GM23338 (cell line): ENCODE measurements at regions not wholly inside any gene's neighbourhood (a gene's known extent, or its start where the extent isn't known, plus 50 kb on each side); places are given as distances from the start of the nearest gene placed in this dataset.
A peak's percentile ranks its signal among the peaks of the same experiment; 100 is the strongest.

Source experiments
- ATAC-seq: fragments of 200-7000 bp; cut with Tn5 transposase; 3 replicates; pipeline ENCODE4 v1.9.1; 2020
- DNase-seq: peaks from one replicate; pipeline ENCODE4 v3.0.0-alpha.2; 2015; ENCODE audit warnings: low spot score
- H2AFZ ChIP-seq: fragments of 200-600 bp; sonication (generic); 2 replicates; pipeline ENCODE4 v1.8.0; 2016; ENCODE audit warnings: antibody characterized with exemption, mild to moderate bottlenecking, moderate library complexity
- H3F3A ChIP-seq: fragments of 200-600 bp; sonication (generic); replicated peaks from 2 replicates; pipeline ENCODE4 v1.8.0; 2017; ENCODE audit warnings: antibody characterized with exemption, mixed run types, low read depth
- H3K27ac ChIP-seq: fragments of 200-600 bp; sonication (generic); 2 replicates; pipeline ENCODE4 v1.6.1; 2016; ENCODE audit warnings: low read depth
- H3K27me3 ChIP-seq: fragments of 200-600 bp; sonication (generic); 2 replicates; pipeline ENCODE4 v1.8.0; 2016; ENCODE audit warnings: mild to moderate bottlenecking, mixed run types, moderate library complexity; ENCODE audit not compliant: insufficient read depth
- H3K36me3 ChIP-seq: fragments of 200-600 bp; sonication (generic); 2 replicates; pipeline ENCODE4 v1.8.0; 2016; ENCODE audit warnings: mild to moderate bottlenecking; ENCODE audit not compliant: insufficient read depth
- H3K4me1 ChIP-seq: fragments of 200-600 bp; sonication (generic); 2 replicates; pipeline ENCODE4 v1.8.0; 2016; ENCODE audit warnings: mild to moderate bottlenecking, moderate library complexity; ENCODE audit not compliant: insufficient read depth
- H3K4me2 ChIP-seq: fragments of 200-600 bp; sonication (generic); 2 replicates; pipeline ENCODE4 v1.7.1; 2017; ENCODE audit warnings: mixed run types
- H3K4me3 ChIP-seq: fragments of 200-600 bp; sonication (generic); 2 replicates; pipeline ENCODE4 v1.6.1; 2016; ENCODE audit warnings: mixed run types
- H3K79me2 ChIP-seq: fragments of 200-600 bp; sonication (generic); replicated peaks from 2 replicates; pipeline ENCODE4 v1.8.0; 2017; ENCODE audit warnings: mild to moderate bottlenecking; ENCODE audit not compliant: insufficient read depth
- H3K9me2 ChIP-seq: fragments of 200-600 bp; sonication (generic); 2 replicates; pipeline ENCODE4 v1.8.0; 2017; ENCODE audit not compliant: insufficient read depth
- H4K20me1 ChIP-seq: fragments of 200-600 bp; sonication (generic); replicated peaks from 2 replicates; pipeline ENCODE4 v1.8.0; 2017; ENCODE audit warnings: mild to moderate bottlenecking; ENCODE audit not compliant: insufficient read depth
- H3K27ac Mint-ChIP-seq: 2 replicates; pipeline ENCODE4 v1.8.0; 2020; ENCODE audit warnings: inconsistent platforms, mild to moderate bottlenecking, moderate library complexity, mixed read lengths
- H3K27me3 Mint-ChIP-seq: 3 replicates; pipeline ENCODE4 v1.8.0; 2022; ENCODE audit warnings: low read depth, mild to moderate bottlenecking, moderate library complexity, mixed read lengths, inconsistent platforms; ENCODE audit not compliant: insufficient read depth, poor library complexity
- H3K36me3 Mint-ChIP-seq: 3 replicates; pipeline ENCODE4 v1.8.0; 2021; ENCODE audit warnings: low read depth, mild to moderate bottlenecking, inconsistent platforms, moderate library complexity, mixed read lengths
- H3K4me1 Mint-ChIP-seq: 3 replicates; pipeline ENCODE4 v1.8.0; 2020; ENCODE audit warnings: mild to moderate bottlenecking, inconsistent platforms, mixed read lengths
- H3K4me3 Mint-ChIP-seq: 3 replicates; pipeline ENCODE4 v1.8.0; 2021; ENCODE audit warnings: moderate library complexity, mild to moderate bottlenecking, inconsistent platforms, mixed read lengths
- H3K9me3 Mint-ChIP-seq: 3 replicates; pipeline ENCODE4 v1.8.0; 2020; ENCODE audit warnings: moderate library complexity, mild to moderate bottlenecking, inconsistent platforms, mixed read lengths
- CREB1 ChIP-seq: fragments of 250-450 bp; sonication (Bioruptor Pico); IDR thresholded peaks from 2 replicates; pipeline ENCODE4 v1.5.0; 2020; ENCODE audit warnings: low read depth, mild to moderate bottlenecking, moderate library complexity
- EZH2 ChIP-seq: fragments of 200-600 bp; sonication (generic); IDR thresholded peaks from one replicate; pipeline ENCODE4 v1.8.0; 2017; ENCODE audit warnings: antibody characterized with exemption, mild to moderate bottlenecking, low read depth; ENCODE audit not compliant: unreplicated experiment
- EZH2phosphoT487 ChIP-seq: fragments of 200-600 bp; sonication (generic); IDR thresholded peaks from one replicate; pipeline ENCODE4 v1.8.1; 2018; ENCODE audit warnings: antibody characterized with exemption; ENCODE audit not compliant: unreplicated experiment
- JUNB ChIP-seq: IDR thresholded peaks from one replicate; pipeline ENCODE4 v1.6.1; 2016; ENCODE audit warnings: antibody characterized with exemption; ENCODE audit not compliant: unreplicated experiment
- NANOG ChIP-seq: IDR thresholded peaks from 2 replicates; pipeline ENCODE4 v1.6.1; 2016; ENCODE audit warnings: antibody characterized with exemption, borderline replicate concordance
- POLR2AphosphoS5 ChIP-seq: IDR thresholded peaks from 2 replicates; pipeline ENCODE4 v1.6.1; 2016; ENCODE audit warnings: antibody characterized with exemption, low read depth
- STAT1 ChIP-seq: IDR thresholded peaks from one replicate; pipeline ENCODE4 v1.6.1; 2016; ENCODE audit warnings: antibody characterized with exemption; ENCODE audit not compliant: unreplicated experiment
- ZNF114 ChIP-seq: fragments of 250-450 bp; sonication (Bioruptor Pico); IDR thresholded peaks from 2 replicates; pipeline ENCODE4 v1.5.0; 2020; ENCODE audit warnings: mild to moderate bottlenecking, moderate library complexity
- ZNF331 ChIP-seq: fragments of 250-450 bp; sonication (Bioruptor Pico); IDR thresholded peaks from 2 replicates; pipeline ENCODE4 v1.5.0; 2020; ENCODE audit warnings: low read depth, mild to moderate bottlenecking, moderate library complexity
- TF ChIP-seq, protein P1 (sequence below), 2 experiments: fragments of 200-600 bp in 1 of 2; sonication (generic) in 1 of 2; conservative IDR thresholded peaks; 2 replicates each; pipeline versions ENCODE4 v1.5.1 to v1.6.1; 2016 to 2017; ENCODE audit warnings: antibody characterized with exemption in 2 of 2, low read depth in 2 of 2, mild to moderate bottlenecking in 2 of 2, moderate library complexity in 1 of 2
- TF ChIP-seq, protein P2 (sequence below): IDR thresholded peaks from 2 replicates; pipeline ENCODE4 v1.6.1; 2016; ENCODE audit warnings: antibody characterized with exemption
- TF ChIP-seq, protein P3 (sequence below): IDR thresholded peaks from one replicate; pipeline ENCODE4 v1.6.1; 2018; ENCODE audit warnings: antibody characterized with exemption; ENCODE audit not compliant: unreplicated experiment
- TF ChIP-seq, protein P4 (sequence below): fragments of 250-450 bp; sonication (Bioruptor Pico); IDR thresholded peaks from 2 replicates; pipeline ENCODE4 v1.5.0; 2020; ENCODE audit warnings: mild to moderate bottlenecking, moderate library complexity

DNA sequence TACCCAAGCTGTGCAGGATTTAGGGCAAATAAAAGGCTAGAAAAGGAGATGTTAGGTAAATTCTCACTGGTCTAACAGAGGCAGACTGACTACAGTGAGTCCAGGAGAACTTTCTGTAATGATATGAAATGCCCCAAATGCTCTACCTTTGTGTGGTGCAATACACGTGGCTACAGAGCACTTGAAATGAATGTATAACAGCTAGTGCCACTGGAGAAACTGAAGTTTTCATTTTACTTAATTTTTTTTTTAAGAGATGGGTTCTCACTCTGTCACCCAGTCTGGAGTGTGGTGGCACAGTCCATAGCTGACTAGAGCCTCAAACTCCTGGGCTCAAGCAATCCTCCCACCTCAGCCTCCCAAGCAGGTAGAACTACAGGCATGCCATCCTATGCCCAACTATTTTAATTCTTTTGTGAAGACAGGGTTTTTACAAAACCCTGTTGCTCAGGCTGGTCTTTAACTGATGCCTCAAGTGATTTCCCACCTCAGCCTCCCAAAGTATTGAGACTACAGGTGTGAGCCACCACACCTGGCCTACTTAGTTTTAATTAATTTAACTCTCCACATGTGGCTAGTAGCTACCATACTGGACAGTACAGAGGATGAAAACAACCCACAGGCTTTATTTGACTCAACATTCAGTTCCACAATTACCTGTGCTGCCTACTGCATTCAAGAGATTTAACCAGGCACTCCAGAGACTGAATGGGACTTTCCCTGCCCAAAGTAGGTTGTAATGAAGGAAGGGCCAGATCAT is 84.8 kb upstream of the PLEKHM1 start:
- no peak overlapping the region for H3K27ac Mint-ChIP-seq
- ATAC-seq (no peak), DNase-seq (peak; percentile 0)
- H3K4me3 Mint-ChIP-seq, result no peak overlapping the region; the same call in 2 of the 3 replicates
- no peak for TF ChIP-seq JUNB
- TF ChIP-seq NANOG, result no peak
- TF ChIP-seq CREB1 (CRISPR knock-in tag), result no peak
- TF ChIP-seq, protein P1, sequence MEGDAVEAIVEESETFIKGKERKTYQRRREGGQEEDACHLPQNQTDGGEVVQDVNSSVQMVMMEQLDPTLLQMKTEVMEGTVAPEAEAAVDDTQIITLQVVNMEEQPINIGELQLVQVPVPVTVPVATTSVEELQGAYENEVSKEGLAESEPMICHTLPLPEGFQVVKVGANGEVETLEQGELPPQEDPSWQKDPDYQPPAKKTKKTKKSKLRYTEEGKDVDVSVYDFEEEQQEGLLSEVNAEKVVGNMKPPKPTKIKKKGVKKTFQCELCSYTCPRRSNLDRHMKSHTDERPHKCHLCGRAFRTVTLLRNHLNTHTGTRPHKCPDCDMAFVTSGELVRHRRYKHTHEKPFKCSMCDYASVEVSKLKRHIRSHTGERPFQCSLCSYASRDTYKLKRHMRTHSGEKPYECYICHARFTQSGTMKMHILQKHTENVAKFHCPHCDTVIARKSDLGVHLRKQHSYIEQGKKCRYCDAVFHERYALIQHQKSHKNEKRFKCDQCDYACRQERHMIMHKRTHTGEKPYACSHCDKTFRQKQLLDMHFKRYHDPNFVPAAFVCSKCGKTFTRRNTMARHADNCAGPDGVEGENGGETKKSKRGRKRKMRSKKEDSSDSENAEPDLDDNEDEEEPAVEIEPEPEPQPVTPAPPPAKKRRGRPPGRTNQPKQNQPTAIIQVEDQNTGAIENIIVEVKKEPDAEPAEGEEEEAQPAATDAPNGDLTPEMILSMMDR (conservative IDR thresholded peaks at IDR 0.05; ENCODE audit: low read depth in 2 of 2), result no peak
- TF ChIP-seq, protein P2, sequence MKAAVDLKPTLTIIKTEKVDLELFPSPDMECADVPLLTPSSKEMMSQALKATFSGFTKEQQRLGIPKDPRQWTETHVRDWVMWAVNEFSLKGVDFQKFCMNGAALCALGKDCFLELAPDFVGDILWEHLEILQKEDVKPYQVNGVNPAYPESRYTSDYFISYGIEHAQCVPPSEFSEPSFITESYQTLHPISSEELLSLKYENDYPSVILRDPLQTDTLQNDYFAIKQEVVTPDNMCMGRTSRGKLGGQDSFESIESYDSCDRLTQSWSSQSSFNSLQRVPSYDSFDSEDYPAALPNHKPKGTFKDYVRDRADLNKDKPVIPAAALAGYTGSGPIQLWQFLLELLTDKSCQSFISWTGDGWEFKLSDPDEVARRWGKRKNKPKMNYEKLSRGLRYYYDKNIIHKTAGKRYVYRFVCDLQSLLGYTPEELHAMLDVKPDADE, result no peak
- TF ChIP-seq, protein P3, sequence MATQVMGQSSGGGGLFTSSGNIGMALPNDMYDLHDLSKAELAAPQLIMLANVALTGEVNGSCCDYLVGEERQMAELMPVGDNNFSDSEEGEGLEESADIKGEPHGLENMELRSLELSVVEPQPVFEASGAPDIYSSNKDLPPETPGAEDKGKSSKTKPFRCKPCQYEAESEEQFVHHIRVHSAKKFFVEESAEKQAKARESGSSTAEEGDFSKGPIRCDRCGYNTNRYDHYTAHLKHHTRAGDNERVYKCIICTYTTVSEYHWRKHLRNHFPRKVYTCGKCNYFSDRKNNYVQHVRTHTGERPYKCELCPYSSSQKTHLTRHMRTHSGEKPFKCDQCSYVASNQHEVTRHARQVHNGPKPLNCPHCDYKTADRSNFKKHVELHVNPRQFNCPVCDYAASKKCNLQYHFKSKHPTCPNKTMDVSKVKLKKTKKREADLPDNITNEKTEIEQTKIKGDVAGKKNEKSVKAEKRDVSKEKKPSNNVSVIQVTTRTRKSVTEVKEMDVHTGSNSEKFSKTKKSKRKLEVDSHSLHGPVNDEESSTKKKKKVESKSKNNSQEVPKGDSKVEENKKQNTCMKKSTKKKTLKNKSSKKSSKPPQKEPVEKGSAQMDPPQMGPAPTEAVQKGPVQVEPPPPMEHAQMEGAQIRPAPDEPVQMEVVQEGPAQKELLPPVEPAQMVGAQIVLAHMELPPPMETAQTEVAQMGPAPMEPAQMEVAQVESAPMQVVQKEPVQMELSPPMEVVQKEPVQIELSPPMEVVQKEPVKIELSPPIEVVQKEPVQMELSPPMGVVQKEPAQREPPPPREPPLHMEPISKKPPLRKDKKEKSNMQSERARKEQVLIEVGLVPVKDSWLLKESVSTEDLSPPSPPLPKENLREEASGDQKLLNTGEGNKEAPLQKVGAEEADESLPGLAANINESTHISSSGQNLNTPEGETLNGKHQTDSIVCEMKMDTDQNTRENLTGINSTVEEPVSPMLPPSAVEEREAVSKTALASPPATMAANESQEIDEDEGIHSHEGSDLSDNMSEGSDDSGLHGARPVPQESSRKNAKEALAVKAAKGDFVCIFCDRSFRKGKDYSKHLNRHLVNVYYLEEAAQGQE, result no peak
- no peak for TF ChIP-seq STAT1
- no peak for TF ChIP-seq EZH2phosphoT487
- no peak for TF ChIP-seq POLR2AphosphoS5
- TF ChIP-seq, protein P4, sequence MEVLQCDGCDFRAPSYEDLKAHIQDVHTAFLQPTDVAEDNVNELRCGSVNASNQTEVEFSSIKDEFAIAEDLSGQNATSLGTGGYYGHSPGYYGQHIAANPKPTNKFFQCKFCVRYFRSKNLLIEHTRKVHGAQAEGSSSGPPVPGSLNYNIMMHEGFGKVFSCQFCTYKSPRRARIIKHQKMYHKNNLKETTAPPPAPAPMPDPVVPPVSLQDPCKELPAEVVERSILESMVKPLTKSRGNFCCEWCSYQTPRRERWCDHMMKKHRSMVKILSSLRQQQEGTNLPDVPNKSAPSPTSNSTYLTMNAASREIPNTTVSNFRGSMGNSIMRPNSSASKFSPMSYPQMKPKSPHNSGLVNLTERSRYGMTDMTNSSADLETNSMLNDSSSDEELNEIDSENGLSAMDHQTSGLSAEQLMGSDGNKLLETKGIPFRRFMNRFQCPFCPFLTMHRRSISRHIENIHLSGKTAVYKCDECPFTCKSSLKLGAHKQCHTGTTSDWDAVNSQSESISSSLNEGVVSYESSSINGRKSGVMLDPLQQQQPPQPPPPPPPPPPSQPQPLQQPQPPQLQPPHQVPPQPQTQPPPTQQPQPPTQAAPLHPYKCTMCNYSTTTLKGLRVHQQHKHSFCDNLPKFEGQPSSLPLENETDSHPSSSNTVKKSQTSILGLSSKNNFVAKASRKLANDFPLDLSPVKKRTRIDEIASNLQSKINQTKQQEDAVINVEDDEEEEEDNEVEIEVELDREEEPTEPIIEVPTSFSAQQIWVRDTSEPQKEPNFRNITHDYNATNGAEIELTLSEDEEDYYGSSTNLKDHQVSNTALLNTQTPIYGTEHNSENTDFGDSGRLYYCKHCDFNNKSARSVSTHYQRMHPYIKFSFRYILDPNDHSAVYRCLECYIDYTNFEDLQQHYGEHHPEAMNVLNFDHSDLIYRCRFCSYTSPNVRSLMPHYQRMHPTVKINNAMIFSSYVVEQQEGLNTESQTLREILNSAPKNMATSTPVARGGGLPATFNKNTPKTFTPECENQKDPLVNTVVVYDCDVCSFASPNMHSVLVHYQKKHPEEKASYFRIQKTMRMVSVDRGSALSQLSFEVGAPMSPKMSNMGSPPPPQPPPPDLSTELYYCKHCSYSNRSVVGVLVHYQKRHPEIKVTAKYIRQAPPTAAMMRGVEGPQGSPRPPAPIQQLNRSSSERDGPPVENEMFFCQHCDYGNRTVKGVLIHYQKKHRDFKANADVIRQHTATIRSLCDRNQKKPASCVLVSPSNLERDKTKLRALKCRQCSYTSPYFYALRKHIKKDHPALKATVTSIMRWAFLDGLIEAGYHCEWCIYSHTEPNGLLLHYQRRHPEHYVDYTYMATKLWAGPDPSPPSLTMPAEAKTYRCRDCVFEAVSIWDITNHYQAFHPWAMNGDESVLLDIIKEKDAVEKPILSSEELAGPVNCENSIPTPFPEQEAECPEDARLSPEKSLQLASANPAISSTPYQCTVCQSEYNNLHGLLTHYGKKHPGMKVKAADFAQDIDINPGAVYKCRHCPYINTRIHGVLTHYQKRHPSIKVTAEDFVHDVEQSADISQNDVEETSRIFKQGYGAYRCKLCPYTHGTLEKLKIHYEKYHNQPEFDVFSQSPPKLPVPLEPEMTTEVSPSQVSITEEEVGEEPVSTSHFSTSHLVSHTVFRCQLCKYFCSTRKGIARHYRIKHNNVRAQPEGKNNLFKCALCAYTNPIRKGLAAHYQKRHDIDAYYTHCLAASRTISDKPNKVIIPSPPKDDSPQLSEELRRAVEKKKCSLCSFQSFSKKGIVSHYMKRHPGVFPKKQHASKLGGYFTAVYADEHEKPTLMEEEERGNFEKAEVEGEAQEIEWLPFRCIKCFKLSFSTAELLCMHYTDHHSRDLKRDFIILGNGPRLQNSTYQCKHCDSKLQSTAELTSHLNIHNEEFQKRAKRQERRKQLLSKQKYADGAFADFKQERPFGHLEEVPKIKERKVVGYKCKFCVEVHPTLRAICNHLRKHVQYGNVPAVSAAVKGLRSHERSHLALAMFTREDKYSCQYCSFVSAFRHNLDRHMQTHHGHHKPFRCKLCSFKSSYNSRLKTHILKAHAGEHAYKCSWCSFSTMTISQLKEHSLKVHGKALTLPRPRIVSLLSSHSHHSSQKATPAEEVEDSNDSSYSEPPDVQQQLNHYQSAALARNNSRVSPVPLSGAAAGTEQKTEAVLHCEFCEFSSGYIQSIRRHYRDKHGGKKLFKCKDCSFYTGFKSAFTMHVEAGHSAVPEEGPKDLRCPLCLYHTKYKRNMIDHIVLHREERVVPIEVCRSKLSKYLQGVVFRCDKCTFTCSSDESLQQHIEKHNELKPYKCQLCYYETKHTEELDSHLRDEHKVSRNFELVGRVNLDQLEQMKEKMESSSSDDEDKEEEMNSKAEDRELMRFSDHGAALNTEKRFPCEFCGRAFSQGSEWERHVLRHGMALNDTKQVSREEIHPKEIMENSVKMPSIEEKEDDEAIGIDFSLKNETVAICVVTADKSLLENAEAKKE (CRISPR knock-in tag), result no peak
- no peak for TF ChIP-seq ZNF331
- TF ChIP-seq ZNF114 (CRISPR knock-in tag), result no peak
- no peak for TF ChIP-seq EZH2
- Histone ChIP-seq H3F3A (peaks cover 4% of the 10 kb centered on the region; the same call in 1 of the 2 replicates), H3K9me2 (no peaks in the 10 kb centered on the region), H3K36me3 (no peaks in the 10 kb centered on the region), H3K79me2 (peaks cover 71% of the 10 kb centered on the region), H4K20me1 (peaks cover 26% of the 10 kb centered on the region), H3K27ac (no peak overlapping the region), H3K27me3 (no peaks in the 10 kb centered on the region), H2AFZ (no peak overlapping the region), H3K4me3 (no peak overlapping the region), H3K4me2 (no peak overlapping the region), H3K4me1 (peaks cover 22% of the 10 kb centered on the region)
- H3K27me3 Mint-ChIP-seq, result peaks cover 4% of the 10 kb centered on the region
- peaks cover 24% of the 10 kb centered on the region for H3K4me1 Mint-ChIP-seq
- H3K9me3 Mint-ChIP-seq, result no peaks in the 10 kb centered on the region
- H3K36me3 Mint-ChIP-seq, result no peaks in the 10 kb centered on the region
